ENCODE measurements at regions not wholly inside any gene's neighbourhood (a gene's known extent, or its start where the extent isn't known, plus 50 kb on each side); places are given as distances from the start of the nearest gene placed in this dataset.

GRCh38 chr3:178137206-178137605 lies 399.0 kb upstream of the KCNMB2 start:
- TF ChIP-seq CTCF (IDR thresholded peaks at IDR 0.05 in 4 of 5, conservative IDR thresholded peaks at IDR 0.05 in 1 of 5) (no peak), POLR2A (IDR thresholded peaks at IDR 0.05) (no peak)
